GM20431 (cell line): ENCODE measurements at regions not wholly inside any gene's neighbourhood (a gene's known extent, or its start where the extent isn't known, plus 50 kb on each side); places are given as distances from the start of the nearest gene placed in this dataset.

Experiments
- in situ Hi-C: fragments of 300-500 bp; cut with MseI, MboI; formaldehyde crosslinking; loops from one replicate; pipeline ENCODE4 v1.15.0; 2020; ENCODE audit warnings: low sequenced_read_pairs; ENCODE audit not compliant: unreplicated experiment

DNA sequence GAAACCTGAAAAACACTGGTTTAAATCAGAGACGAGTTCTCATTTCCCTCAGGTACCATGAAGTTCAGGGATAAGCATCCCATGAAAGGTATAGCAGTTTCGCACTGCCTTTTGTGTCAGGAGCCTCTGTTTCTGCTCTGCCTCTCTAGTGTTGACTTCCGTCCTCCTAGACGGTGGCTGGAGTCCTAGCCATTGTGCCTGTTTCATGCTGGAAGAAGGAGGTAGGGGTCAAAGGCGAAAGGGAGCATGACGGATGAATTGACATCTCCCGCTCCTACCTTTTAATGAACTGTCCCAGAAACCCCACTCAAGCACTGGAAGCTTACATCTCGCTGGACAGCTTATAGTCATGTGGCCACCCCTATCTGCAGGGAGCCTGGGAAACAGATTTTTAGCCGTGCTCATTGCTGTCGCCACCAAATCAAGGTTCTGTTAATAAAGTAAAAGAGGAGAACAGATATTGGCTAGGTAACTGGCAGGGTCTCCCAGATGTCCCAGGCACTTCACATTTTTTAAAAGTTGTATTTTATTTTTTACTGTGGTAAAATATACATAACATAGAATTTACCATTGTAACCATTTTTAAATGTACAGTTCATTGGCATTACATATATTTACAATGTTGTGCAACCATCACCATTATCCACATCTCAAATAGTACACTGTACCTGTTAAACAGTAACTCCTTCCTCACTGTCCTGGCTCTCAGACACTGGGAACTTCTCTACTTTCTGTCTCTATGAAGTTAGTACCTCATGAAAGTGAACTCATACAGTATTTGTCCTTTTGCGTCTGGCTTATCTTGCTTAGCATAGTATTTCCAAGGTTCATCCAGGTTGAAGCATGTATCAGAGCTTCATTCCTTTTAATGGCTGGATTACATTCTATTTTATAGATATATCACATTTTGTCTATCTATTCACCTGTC is 55.0 kb upstream of the CTLA4 start:
- in situ Hi-C loops = loop anchor here (10.0 kb wide), 1 partner anchor 328 kb away; no protein-coding TSS in a partner anchor

DNA sequence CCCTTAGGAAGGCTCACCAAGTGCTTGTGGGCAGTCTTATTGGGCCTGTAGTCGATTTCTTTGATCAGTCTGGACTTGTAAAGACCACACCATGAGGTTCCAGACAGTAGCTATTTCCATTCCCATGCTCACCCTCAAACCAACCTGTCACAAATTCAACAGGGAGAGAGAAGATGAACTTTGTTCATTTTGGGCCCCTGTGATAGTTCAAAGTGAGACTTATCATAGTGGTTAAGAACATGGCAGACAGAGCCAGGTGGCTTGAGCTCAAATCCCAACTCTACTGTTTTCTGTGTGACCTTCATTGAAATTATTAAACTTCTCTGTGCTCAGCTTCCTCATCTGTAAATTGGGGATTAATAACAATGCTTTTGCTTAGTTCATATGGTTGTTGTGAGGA is 53.9 kb upstream of the CTLA4 start:
- in situ Hi-C loops = loop anchor here (10.0 kb wide), 1 partner anchor 329 kb away; no protein-coding TSS in a partner anchor

DNA sequence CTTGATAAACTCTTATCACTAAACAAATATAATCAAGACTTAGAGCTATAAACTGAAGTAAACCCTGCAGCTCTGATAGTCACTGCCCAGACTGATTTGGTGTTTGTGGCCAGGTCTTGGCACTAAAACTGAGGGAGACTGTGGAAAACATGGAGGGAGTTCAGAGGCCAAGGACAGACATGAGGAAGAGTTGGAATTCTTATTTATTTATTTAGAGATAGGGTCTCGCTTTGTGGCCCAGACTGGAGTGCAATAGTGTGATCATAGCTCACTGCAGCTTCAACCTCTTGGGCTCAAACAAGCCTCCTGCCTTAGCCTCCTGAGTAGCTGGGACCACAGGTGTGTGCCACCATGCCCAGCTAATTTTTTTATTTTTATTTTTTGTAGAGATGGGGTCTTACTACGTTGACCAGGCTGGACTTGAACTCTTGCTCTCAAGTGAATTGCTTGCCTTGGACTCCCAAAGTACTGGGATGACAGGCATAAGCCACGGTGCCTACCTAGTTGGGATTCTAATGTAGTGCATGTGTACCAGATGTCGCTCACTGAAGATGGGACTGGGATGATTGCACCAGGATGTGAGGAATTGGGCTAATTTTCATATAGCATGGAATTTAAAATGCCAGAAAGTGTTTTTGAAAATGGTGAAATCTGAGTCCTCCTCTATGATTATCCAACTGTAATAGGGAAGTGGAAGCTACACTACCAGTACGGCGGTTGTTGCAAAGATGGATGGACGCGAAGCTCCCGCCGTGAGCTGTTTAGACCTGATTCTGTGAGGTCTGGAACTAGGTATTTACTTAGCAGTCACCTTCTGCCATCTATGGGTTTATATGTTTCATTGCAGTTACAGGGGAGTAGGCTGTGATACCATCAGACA is 52.7 kb upstream of the CTLA4 start:
- in situ Hi-C loops = loop anchor here (10.0 kb wide), 1 partner anchor 330 kb away; no protein-coding TSS in a partner anchor

DNA sequence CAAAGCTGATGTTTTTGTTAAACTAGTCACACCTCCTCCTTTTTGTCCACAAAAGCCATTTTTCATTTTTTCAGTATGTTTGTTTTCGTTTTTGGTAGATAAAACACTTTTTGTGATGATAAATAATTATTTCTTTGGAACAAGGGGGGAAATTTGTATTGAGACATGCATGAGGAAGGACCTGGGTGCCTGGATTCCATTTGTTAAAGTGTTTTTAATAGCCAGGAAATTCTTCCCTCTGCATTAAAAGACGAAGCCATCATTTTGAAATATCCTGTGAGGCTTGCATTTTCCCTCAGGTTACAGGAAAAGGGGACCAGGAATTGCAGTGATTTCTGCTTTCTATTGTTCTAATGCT is 52.1 kb upstream of the CTLA4 start:
- in situ Hi-C loops = loop anchor here (10.0 kb wide), 1 partner anchor 331 kb away; no protein-coding TSS in a partner anchor

DNA sequence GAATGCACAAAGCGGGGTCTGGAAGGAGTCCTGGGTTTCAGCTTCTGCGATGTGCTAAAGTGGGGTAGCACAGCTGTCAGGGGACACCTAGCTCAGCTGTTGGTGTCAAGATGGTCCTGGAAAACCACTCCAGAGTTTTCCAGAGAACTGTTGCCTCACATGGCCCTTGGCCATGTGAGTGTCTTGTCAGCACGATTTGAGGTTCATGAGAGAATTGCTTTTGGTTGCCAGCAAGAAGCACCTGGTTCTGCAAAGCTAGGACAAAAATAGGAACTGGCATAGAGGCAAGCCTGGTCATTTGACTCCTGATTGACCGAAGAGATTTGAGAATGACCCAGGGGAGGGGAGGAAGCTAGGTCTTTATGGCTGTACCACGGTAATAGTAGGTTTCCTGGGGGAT is 50.4 kb upstream of the CTLA4 start:
- in situ Hi-C loops = loop anchor here (10.0 kb wide), 1 partner anchor 332 kb away; no protein-coding TSS in a partner anchor
